ENCODE measurements at regions not wholly inside any gene's neighbourhood (a gene's known extent, or its start where the extent isn't known, plus 50 kb on each side); places are given as distances from the start of the nearest gene placed in this dataset.
A peak's percentile ranks its signal among the peaks of the same experiment; 100 is the strongest.

DNA sequence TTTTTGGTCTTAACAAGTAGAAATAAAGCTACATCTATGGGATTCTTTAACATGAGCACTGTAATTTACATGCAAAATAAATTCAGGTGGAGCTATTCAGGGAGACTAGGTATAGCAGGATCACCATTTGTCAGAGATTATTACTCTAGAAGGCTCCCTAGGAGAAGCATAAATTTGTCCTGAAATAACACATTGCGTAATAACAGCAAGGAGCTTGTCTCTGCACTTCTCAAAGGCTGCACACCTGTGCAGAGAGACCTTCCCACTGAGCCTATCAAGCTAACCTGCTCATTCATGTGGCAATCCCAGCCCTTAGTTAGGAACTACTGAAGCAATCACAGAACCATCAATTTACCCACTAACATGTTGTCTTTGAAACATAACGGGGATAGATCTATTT lies 437.4 kb upstream of the MC4R start:
- DNase-seq, result no peak

GRCh38 chr18:60812921-60813320 lies 440.3 kb upstream of the MC4R start:
- no peak for DNase-seq

GRCh38 chr18:60826346-60826745 lies 453.8 kb upstream of the MC4R start:
- no peak for DNase-seq

DNA sequence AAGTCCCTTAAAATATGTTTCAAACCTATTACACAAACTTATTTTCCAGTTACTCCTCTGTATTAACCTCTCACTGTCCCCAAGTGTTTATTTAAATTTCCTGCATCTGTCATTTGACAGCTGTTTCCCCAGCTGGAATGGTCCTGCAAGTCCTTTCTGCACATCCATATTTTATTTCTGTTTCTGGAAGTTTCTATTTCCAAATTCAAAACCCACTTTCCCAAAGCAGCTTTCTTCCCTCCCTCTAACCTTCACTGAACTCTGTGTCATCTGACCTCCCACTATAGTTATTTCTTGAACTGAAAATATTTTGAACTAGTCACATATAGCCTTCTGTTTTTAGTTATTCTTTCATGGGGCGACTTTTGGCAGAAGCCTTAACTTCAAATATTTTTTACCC lies 459.4 kb upstream of the MC4R start:
- DNase-seq, result no peak

GRCh38 chr18:60838677-60839076 lies 466.1 kb upstream of the MC4R start:
- DNase-seq, result peak; percentile 92

- no peak for DNase-seq
Observed at GRCh38 chr18:60846396-60846795, 473.8 kb upstream of the MC4R start.

DNA sequence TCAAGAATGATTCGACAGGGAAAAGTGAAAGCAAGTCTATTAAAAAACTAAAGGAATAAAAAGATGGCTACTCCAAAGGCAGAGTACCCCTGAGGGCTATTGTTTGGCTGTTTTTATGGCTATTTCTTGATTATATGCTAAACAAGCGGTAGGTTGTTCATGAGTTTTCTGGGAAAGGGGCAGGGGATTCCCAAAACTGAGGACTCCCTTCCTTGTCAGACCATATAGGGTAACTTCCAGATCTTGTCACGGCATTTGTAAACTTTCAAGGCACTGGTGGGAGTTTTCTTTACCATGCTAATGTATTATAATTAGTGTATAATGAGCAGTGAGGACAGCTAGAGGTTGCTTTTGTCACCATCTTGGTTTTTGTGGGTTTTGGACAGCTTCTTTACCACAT lies 474.9 kb upstream of the MC4R start:
- DNase-seq, result no peak

DNA sequence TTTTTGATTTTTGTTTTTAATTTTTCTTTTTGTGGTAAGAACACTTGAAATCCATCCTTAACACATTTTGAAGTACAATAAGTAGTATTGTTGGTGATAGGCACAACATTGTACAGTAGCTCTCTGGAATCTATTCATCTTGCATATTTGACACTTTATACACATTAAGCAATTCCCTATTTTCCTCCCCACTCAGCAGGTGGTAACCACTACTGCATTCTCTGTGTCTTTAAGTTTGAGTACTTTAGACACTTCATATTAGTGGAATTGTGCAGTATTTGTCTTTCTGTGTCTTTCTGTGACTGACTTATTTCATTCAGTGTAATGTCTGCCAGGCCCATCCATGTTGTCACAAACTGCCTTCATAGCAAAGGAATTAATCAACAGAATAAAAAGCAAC lies 471.7 kb upstream of the CDH20 start:
- no peak for DNase-seq

DNA sequence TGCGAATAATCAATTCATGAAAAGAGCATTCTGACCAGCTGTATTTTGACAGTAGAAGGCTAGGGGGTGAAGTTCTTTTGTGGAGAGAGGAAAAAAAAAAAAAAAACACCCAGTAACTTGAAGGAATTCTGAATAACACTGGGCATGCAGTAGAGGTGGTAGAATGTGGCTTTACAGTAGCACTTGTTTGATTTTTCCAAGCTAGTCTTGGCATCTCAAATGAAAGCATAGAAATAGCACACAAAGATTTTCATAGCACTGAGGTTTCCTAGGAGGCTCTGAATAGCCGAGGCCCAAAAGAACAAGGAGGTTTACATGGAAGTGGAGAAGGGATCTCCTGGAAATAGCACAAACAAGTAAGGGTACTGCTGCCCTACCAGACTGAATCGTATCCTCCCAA lies 470.2 kb upstream of the CDH20 start:
- DNase-seq, result no peak

GRCh38 chr18:60865801-60866200 lies 467.4 kb upstream of the CDH20 start:
- peak; percentile 2 for DNase-seq

- no peak for DNase-seq
Observed at GRCh38 chr18:60870261-60871153, 462.7 kb upstream of the CDH20 start.

DNA sequence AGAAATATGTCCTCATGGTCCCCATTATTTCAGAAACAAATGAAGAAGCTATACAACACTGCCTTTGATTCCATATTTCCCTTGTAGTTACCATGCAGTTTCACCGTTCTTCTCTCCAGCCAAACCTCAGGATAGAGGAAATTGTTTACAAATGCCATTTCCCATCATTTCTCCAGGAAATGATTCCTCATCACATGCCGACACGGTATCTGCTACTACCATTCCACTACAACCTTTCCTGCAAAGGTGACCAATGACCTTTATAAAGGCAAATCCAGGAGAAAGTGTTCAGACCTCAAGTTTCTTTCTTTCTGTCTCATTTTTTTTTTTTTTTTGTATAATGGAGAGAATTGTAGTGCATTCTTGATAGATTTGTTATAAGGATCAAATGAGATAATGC lies 460.8 kb upstream of the CDH20 start:
- DNase-seq, result peak; percentile 74

GRCh38 chr18:60873708-60874107 lies 459.5 kb upstream of the CDH20 start:
- DNase-seq, result peak; percentile 40

- no peak for DNase-seq
Observed at GRCh38 chr18:60875957-60876507, 457.2 kb upstream of the CDH20 start.

GRCh38 chr18:60880184-60880583 lies 453.0 kb upstream of the CDH20 start:
- no peak for DNase-seq

DNA sequence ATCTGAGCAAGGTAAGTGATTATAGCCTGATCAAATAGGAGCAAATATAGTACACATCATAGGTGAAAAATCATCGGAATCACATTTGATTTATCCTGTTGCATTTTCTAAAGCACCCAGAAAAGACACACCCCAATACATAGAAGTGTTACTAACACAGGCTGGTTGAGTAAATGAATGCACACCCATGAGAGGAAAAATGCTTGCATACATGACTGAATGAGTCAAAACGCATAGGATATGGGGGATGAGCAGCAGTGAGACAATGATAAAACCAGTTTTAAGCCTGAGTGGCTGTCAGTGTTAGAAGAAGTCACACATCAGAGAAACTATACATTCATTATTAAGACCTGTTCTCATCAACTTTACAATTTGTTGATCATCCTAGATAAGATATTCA lies 449.6 kb upstream of the CDH20 start:
- no peak for DNase-seq

GRCh38 chr18:60888071-60888624 lies 445.1 kb upstream of the CDH20 start:
- DNase-seq, result no peak

DNA sequence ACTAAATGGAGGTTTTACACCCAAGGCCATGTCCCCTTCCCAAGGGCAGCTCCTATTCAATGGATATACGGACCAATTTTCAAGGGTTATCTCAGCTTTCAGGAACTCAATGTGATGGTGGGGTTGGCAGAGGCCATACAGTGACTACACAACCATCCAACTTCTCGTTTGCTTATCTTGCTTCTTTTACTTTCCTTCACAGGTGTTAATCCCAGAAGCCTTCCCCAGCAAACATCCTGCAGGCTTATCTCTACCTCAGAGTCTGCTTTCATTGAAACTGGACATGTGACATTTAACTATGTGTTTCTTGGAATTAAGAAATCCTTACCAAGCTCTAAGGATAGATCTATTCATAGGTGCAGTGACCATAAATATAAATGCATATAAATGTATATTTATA lies 443.8 kb upstream of the CDH20 start:
- no peak for DNase-seq

GRCh38 chr18:60891936-60892335 lies 441.3 kb upstream of the CDH20 start:
- DNase-seq, result no peak

DNA sequence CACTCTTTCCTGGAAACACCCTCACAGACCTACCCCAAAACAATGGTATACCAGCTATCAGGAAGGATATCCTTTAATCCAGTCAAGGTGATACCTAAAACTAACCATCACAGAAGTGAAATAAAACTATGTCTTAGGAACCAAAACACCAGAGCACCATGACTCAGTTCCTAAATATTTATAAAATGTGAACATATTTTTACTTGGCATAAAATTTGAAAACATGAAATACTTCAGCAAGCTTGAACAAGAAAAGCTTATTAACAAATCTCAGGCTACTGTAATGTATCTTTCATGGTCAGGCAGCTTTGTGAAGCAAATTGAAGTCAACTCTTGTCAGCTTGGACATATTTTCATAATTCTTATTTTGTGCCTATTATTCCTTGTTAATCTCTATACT lies 440.8 kb upstream of the CDH20 start:
- peak; percentile 29 for DNase-seq

DNA sequence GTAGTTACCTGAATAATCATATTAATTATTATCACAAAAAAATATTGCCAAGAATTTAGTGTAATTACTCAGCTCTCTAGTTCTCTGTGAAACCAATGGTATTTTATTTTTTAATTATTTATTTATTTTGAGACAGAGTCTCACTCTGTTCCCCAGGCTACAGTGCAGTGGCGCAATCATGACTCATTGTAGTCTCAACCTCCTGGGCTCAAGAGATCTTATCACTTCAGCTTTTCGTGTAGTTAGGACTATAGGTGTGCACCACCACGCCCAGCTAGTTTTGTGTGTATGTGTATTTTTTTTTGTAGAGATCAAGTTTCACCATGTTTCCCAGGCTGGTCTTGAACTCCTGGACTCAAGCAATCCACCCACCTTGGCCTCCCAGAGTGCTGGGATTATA lies 440.4 kb upstream of the CDH20 start:
- DNase-seq, result peak; percentile 47

GRCh38 chr18:60893355-60894097 lies 439.7 kb upstream of the CDH20 start:
- no peak for DNase-seq

DNA sequence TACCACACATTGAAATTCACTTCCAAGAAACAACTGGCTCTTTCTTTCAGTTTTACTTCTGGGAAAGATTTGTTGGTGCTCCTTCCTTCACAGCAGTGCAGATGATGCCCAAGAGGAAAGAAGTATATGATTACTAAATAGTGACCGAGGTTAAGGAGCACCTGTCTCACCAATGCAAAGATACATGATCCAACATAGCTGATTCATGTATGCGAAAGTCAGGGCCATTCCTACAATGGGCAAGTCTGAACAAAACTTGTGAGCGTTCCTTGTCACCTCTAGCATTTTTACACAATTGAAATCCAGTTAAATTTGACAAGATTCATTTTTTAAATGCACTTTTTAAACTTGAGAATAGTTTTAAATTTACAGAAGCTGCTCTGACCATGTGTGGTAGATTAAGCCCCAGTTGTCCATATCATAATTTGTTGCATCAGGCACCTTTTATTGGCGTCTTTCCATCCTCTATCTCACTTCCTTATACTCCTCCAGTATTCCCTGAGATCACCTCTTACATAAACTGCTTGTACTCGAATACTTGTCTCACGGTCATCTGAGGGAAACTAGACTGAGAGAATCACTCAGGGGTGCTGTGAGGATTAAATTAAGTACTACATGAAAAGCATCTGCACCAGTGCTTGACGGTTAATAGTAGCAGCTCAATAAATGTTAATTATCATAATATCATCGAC lies 438.8 kb upstream of the CDH20 start:
- DNase-seq, result no peak

Data from dermis blood vessel endothelial cell (primary cell).